Central memory CD4-positive, alpha-beta T cell (primary cell): ENCODE measurements at regions not wholly inside any gene's neighbourhood (a gene's known extent, or its start where the extent isn't known, plus 50 kb on each side); places are given as distances from the start of the nearest gene placed in this dataset.

ENCODE experiments used
- DNase-seq: peaks from one replicate; pipeline ENCODE4 v3.0.0; 2022

DNA sequence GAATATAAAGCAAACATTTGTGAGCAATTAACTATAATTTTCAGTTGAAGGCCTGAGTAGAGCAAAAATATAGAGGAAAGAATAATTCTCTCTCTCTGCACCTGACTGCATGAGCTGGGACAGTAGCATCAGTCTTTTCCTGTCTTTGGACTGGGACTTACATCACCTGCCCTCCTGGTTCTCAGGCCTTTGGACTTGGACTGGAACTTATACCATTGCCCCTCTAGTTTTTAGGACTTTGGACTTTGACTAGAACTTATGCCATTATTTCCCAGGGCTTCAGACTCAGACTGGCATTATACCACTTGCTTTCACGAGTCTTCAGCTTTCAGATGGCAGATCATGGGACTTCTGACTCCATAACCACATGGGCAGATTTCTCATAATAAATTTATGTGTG lies 81.0 kb upstream of the SLC25A13 start:
- DNase-seq: no peak

DNA sequence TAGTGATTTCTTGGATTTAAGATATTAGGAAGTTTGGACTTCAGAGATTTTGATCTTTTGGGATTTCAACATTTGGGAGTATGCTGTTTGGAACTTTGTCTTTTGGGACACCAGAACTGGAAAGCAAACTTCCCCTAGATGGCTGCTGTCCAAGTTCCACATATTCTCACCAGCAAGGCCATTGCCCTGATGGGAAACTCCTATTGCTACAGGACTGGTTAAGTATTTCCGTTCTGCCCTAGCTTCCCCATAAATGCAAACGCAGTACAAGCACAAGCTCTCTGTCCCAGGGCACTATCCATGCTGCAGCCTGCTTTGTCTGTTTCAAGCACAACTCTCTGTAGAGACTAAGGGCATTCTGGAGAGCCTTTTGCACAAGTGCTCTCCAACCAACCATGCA lies 79.3 kb upstream of the SLC25A13 start:
- no peak for DNase-seq

DNA sequence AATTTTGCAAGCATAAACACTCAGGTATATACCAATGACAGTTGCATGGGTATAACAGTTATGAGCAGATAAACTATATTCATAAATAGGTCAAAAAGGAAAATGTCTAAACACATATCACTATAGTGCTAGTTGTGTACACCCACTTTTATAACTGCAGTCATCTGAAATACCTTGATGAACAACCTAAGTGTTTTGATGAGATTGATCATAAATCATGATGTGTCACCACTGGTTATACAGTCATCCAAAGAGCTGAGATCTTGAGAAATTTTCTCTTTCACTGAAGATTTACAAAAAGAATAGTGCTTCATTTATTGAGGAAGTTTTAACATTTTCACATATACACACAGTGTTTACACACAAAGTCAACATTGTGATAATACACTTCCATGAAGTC lies 78.6 kb upstream of the SLC25A13 start:
- DNase-seq: no peak

DNA sequence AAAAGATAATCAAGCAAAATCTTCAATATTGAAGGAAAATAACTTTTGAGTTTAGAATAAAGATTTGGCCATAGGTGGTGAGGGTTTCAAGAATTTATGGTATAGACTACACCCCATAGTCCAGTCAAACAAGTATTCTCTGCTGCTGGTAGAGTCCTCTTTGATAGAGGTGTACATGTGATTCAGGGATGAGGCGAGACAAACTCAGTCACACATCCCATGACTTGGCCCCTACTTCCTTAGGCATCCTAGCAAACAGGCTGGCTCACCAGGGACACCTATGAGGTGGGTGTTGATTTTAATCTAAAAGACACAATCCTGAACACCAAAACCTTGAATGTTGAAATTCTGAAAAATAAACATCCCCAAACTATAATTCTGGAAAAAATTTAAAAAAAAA lies 78.1 kb upstream of the SLC25A13 start:
- DNase-seq: no peak

- DNase-seq: no peak
Observed at GRCh38 chr7:96397936-96398598, 76.2 kb upstream of the SLC25A13 start.

DNA sequence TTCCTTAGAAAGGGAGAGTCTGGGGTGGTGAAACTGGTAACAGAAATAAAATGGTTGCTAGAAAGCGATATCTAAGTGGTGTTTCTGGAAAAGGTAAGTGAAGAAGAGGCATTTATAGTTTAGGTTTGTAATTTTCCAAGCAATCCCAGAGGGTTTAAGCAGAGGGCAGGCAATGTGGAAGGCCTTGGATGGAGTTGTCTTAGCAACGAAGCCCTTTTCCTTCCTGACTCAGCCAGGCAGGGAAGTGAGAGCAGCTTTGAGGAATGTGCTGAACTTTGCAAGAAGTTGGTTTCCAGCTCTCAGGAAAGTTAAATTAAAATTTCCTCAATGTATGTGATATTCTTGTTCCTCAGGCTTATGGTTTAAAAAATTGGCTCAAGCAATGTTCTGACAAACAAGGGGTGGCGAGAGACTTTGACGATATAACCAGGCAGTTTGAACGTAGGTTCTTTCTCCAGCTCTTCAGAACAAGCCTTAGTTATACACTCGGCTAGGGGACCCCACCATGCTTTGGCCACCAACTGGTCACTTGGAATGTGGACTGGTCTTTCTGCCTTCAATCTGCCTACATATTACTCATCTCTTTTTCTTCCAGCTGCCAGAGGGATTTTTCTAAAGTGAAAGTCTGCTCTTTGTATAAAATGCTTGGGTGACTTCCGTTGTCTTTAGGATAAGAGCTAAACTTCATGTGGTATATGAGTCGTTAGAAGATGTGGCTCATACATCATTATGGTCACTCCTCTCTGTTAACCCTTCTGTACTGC lies 66.9 kb upstream of the SLC25A13 start:
- DNase-seq: no peak

DNA sequence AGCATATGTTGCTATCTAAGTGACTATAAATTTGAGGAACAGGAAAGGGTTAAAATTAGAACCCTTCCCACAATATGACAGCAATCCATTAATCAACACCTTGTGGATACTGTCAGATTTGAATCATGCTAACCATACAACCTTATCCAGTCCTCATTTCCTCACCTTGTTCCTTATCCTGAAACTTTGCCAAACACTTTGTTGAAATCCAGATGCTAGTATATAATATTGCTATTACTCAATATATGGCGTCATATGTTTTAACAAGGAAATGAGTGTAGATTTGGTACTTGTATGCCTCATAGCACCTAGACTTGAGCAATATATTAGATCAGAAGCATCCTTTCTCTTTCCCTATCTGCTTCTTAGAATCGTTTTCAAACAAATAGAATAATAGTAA lies 66.3 kb upstream of the SLC25A13 start:
- no peak for DNase-seq

DNA sequence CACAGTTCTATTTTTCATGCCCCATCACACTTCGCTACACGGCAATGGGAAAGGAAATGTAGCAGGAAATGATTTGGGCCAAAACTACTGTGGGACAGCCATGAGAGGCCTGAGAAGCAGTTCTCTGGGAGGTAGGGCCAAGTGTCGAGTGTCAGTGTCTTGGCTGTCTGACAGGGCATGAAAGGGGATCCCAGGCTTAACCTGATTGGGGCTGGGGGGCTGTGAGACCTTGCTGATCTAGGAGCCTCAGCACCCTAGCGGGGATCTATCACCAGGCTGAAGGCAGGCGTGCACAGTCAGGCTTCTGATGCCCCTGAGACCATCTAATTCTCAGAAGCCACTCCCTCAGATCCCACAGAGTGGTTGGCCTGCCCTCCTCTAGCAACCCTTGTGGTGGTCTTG lies 58.2 kb upstream of the SLC25A13 start:
- DNase-seq: no peak

DNA sequence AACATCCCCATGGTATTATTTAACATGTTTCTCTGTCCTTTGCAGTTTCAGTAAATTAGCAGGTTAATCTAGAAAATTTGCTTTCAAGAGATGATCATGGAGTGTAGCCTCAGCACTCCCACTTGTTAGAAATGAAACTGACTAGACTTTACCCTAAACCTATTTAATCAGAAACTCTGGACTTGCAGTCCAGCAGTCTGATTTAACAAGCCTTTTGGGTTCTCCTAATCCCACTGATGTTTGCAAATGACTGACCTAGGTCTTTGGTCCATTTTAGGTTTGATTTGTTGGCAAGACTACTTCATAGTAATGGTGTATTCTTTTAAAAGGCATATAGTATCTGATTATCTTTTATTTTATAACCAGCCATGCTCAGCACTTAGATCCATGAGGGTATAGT lies 55.5 kb upstream of the SLC25A13 start:
- no peak for DNase-seq
